H1 (cell line): ENCODE measurements at regions not wholly inside any gene's neighbourhood (a gene's known extent, or its start where the extent isn't known, plus 50 kb on each side); places are given as distances from the start of the nearest gene placed in this dataset.

Experiments used
- CTCF ChIA-PET: fragments of 300-600 bp; sonication (Branson Sonifier 250); formaldehyde crosslinking; loops from one replicate; lab custom pipeline; 2021; ENCODE audit not compliant: partially characterized antibody; lab: Charles Lee
- POLR2A ChIA-PET: fragments of 300-600 bp; sonication (Branson Sonifier 250); formaldehyde crosslinking; loops from one replicate; lab custom pipeline; 2021; ENCODE audit warnings: inconsistent platforms; ENCODE audit not compliant: partially characterized antibody; lab: Charles Lee
- DNase-seq, 2 experiments: peaks; one replicate each; pipeline versions ENCODE4 v3.0.0 to v3.0.0-alpha.2; 2010 to 2022; ENCODE audit warnings: low spot score in 2 of 2, low read depth in 1 of 2, mixed read lengths in 1 of 2
- FAIRE-seq: peaks from 2 replicates; lab custom pipeline; 2011; peaks lifted over from hg19 to GRCh38; lab: Jason Lieb, UNC
- H2AFZ ChIP-seq: 2 replicates; pipeline ENCODE4 v1.8.1; 2012; ENCODE audit warnings: low read length, inconsistent platforms
- H2AK5ac ChIP-seq: 2 replicates; pipeline ENCODE4 v1.6.1; 2013; ENCODE audit warnings: low read depth, low read length
- H2BK120ac ChIP-seq: replicated peaks from 2 replicates; pipeline ENCODE3; 2013; ENCODE audit warnings: low read depth, low read length, inconsistent platforms
- H2BK12ac ChIP-seq: 2 replicates; pipeline ENCODE4 v1.6.1; 2013; ENCODE audit warnings: low read depth, low read length
- H2BK15ac ChIP-seq: 2 replicates; pipeline ENCODE4 v1.6.1; 2013; ENCODE audit warnings: low read length
- H2BK20ac ChIP-seq: 2 replicates; pipeline ENCODE4 v1.6.1; 2013; ENCODE audit warnings: low read length
- H2BK5ac ChIP-seq: 2 replicates; pipeline ENCODE4 v1.6.1; 2013; ENCODE audit warnings: low read depth, low read length
- H3K14ac ChIP-seq: 2 replicates; pipeline ENCODE4 v1.6.1; 2013; ENCODE audit warnings: inconsistent platforms; ENCODE audit not compliant: insufficient read length
- H3K18ac ChIP-seq: 2 replicates; pipeline ENCODE4 v1.6.1; 2013; ENCODE audit warnings: low read length; ENCODE audit errors: extremely low read depth
- H3K23ac ChIP-seq: 2 replicates; pipeline ENCODE4 v1.6.1; 2013; ENCODE audit warnings: inconsistent platforms; ENCODE audit not compliant: insufficient read length
- H3K23me2 ChIP-seq: 2 replicates; pipeline ENCODE4 v1.6.1; 2013; ENCODE audit warnings: low read depth, low read length
- H3K27ac ChIP-seq: 2 replicates; pipeline ENCODE4 v1.6.1; 2011; ENCODE audit warnings: low read depth, low read length, inconsistent platforms
- H3K27me3 ChIP-seq, 4 experiments: replicated peaks in 1 of 4; 1 replicate in 1 of 4; 2 replicates in 3 of 4; pipeline versions ENCODE4 v1.6.1 to v1.8.1; 2011 to 2013; ENCODE audit warnings: low read length in 3 of 4, mild to moderate bottlenecking in 3 of 4, inconsistent platforms in 2 of 4, mixed read lengths in 2 of 4, moderate library complexity in 1 of 4; ENCODE audit not compliant: control insufficient read depth in 3 of 4, insufficient read depth in 3 of 4; ENCODE audit errors: extremely low read depth in 1 of 4
- H3K36me3 ChIP-seq, 4 experiments: 2 replicates each; pipeline versions ENCODE4 v1.6.1 to v1.8.1; 2011 to 2013; ENCODE audit warnings: mild to moderate bottlenecking in 4 of 4, low read length in 3 of 4, moderate library complexity in 2 of 4, control low read depth in 1 of 4, inconsistent platforms in 1 of 4; ENCODE audit not compliant: insufficient read depth in 4 of 4, control insufficient read depth in 2 of 4
- H3K4ac ChIP-seq: replicated peaks from 2 replicates; pipeline ENCODE3; 2013; ENCODE audit warnings: low read length, low read depth, mixed read lengths, inconsistent platforms; ENCODE audit not compliant: insufficient read length
- H3K4me1 ChIP-seq, 4 experiments: replicated peaks in 1 of 4; 1 replicate in 1 of 4; 2 replicates in 3 of 4; pipeline versions ENCODE4 v1.6.1 to v1.8.1; 2011 to 2013; ENCODE audit warnings: low read length in 3 of 4, inconsistent platforms in 2 of 4, mixed read lengths in 1 of 4; ENCODE audit not compliant: insufficient read depth in 4 of 4, control insufficient read depth in 3 of 4
- H3K4me2 ChIP-seq, 2 experiments: 2 replicates each; pipeline versions ENCODE4 v1.6.1 to v1.8.1; 2011 to 2013; ENCODE audit warnings: low read depth in 2 of 2, low read length in 2 of 2, control low read depth in 1 of 2, inconsistent platforms in 1 of 2, mild to moderate bottlenecking in 1 of 2; ENCODE audit not compliant: insufficient read depth in 1 of 2
- H3K4me3 ChIP-seq, 4 experiments: fragments of 200-600, 300-600 bp in 1 of 4; sonication (generic), shearing (Covaris generic), sonication (Bioruptor Twin) in 1 of 4; 2 replicates each; pipeline versions ENCODE4 v1.5.1 to v1.8.1; 2011 to 2016; ENCODE audit warnings: low read length in 4 of 4, low read depth in 3 of 4, control low read depth in 2 of 4, inconsistent platforms in 2 of 4, mild to moderate bottlenecking in 2 of 4, mixed read lengths in 1 of 4, moderate library complexity in 1 of 4; ENCODE audit not compliant: insufficient read depth in 2 of 4; ENCODE audit errors: extremely low read depth in 1 of 4
- H3K56ac ChIP-seq: replicated peaks from 2 replicates; pipeline ENCODE3; 2013; ENCODE audit warnings: low read depth, mild to moderate bottlenecking, mixed read lengths, low read length, inconsistent platforms; ENCODE audit not compliant: insufficient read length
- H3K79me1 ChIP-seq: 2 replicates; pipeline ENCODE4 v1.6.1; 2013; ENCODE audit warnings: low read depth, low read length, control low read depth
- H3K79me2 ChIP-seq, 2 experiments: 2 replicates each; pipeline versions ENCODE4 v1.6.1 to v1.8.1; 2012 to 2013; ENCODE audit warnings: low read length in 2 of 2, mild to moderate bottlenecking in 2 of 2, inconsistent platforms in 1 of 2; ENCODE audit not compliant: insufficient read depth in 2 of 2, control insufficient read depth in 1 of 2
- H3K9ac ChIP-seq, 4 experiments: replicated peaks in 1 of 4; 1 replicate in 1 of 4; 2 replicates in 3 of 4; pipeline versions ENCODE4 v1.6.1 to v1.8.1; 2011 to 2013; ENCODE audit warnings: low read depth in 3 of 4, low read length in 3 of 4, control low read depth in 2 of 4, mild to moderate bottlenecking in 2 of 4, moderate library complexity in 2 of 4, inconsistent platforms in 1 of 4; ENCODE audit errors: extremely low read depth in 1 of 4
- H3K9me3 ChIP-seq, 2 experiments: 2 replicates each; pipeline versions ENCODE4 v1.6.1 to v1.8.1; 2012 to 2013; ENCODE audit warnings: mild to moderate bottlenecking in 2 of 2, moderate library complexity in 2 of 2, control low read depth in 1 of 2, inconsistent platforms in 1 of 2, low read depth in 1 of 2, low read length in 1 of 2, mixed read lengths in 1 of 2; ENCODE audit not compliant: insufficient read depth in 2 of 2
- H4K20me1 ChIP-seq, 2 experiments: replicated peaks in 1 of 2; 2 replicates each; pipeline versions ENCODE3 to v1.8.1; 2011 to 2013; ENCODE audit warnings: inconsistent platforms in 2 of 2, low read length in 2 of 2, mild to moderate bottlenecking in 1 of 2; ENCODE audit not compliant: insufficient read depth in 2 of 2, control insufficient read depth in 1 of 2
- H4K5ac ChIP-seq: 2 replicates; pipeline ENCODE4 v1.6.1; 2013; ENCODE audit warnings: low read length, low read depth, mixed read lengths, inconsistent platforms; ENCODE audit not compliant: insufficient read length
- H4K8ac ChIP-seq: 2 replicates; pipeline ENCODE4 v1.8.0; 2013; ENCODE audit warnings: mild to moderate bottlenecking, moderate library complexity, low read length, inconsistent platforms; ENCODE audit not compliant: insufficient read depth; ENCODE audit errors: extremely low read depth
- H4K91ac ChIP-seq: replicated peaks from 2 replicates; pipeline ENCODE3; 2013; ENCODE audit warnings: low read length, mixed read lengths, inconsistent platforms; ENCODE audit not compliant: insufficient read length
- ATF2 ChIP-seq: IDR thresholded peaks from 2 replicates; pipeline ENCODE4 v1.6.1; 2012; ENCODE audit warnings: low read length, inconsistent platforms
- BACH1 ChIP-seq: IDR thresholded peaks from 2 replicates; pipeline ENCODE4 v1.6.1; 2012; ENCODE audit warnings: low read length, improper control_type of control experiment
- CHD1 ChIP-seq: IDR thresholded peaks from 2 replicates; pipeline ENCODE4 v1.6.1; 2012; ENCODE audit warnings: low read depth, low read length, improper control_type of control experiment
- EZH2 ChIP-seq: fragments of 200-600 bp; sonication (generic); IDR thresholded peaks from 2 replicates; pipeline ENCODE4 v1.7.1; 2012; ENCODE audit warnings: low read depth, mild to moderate bottlenecking, moderate library complexity, low read length, inconsistent platforms; ENCODE audit not compliant: severe bottlenecking
- GTF2F1 ChIP-seq: IDR thresholded peaks from 2 replicates; pipeline ENCODE4 v1.6.1; 2012; ENCODE audit warnings: low read depth, low read length, improper control_type of control experiment, borderline replicate concordance
- HDAC2 ChIP-seq, 2 experiments: fragments of 300-600 bp in 1 of 2; sonication (generic) in 1 of 2; IDR thresholded peaks; 2 replicates each; pipeline ENCODE4 v1.6.1; 2011 to 2012; ENCODE audit warnings: low read depth in 2 of 2, low read length in 2 of 2, mild to moderate bottlenecking in 2 of 2, moderate library complexity in 2 of 2, borderline replicate concordance in 1 of 2, inconsistent platforms in 1 of 2
- NANOG ChIP-seq: IDR thresholded peaks from 2 replicates; pipeline ENCODE4 v1.6.1; 2011; ENCODE audit warnings: low read length, low read depth, mild to moderate bottlenecking, inconsistent platforms; ENCODE audit not compliant: insufficient read depth, poor library complexity, severe bottlenecking
- POLR2A ChIP-seq, 2 experiments: IDR thresholded peaks; 1 replicate in 1 of 2; 2 replicates in 1 of 2; pipeline ENCODE4 v1.6.1; 2011; ENCODE audit warnings: low read depth in 2 of 2, low read length in 2 of 2, mild to moderate bottlenecking in 2 of 2; ENCODE audit errors: control extremely low read depth in 1 of 2
- POLR2AphosphoS5 ChIP-seq: IDR thresholded peaks from 2 replicates; pipeline ENCODE4 v1.6.1; 2011; ENCODE audit warnings: low read depth, low read length
- SIX5 ChIP-seq: IDR thresholded peaks from 2 replicates; pipeline ENCODE4 v1.6.1; 2011; ENCODE audit warnings: mild to moderate bottlenecking, low read depth, low read length
- SP2 ChIP-seq: IDR thresholded peaks from 2 replicates; pipeline ENCODE4 v1.6.1; 2012; ENCODE audit warnings: mild to moderate bottlenecking, low read length, inconsistent platforms
- TCF12 ChIP-seq: IDR thresholded peaks from 2 replicates; pipeline ENCODE4 v1.6.1; 2011; ENCODE audit warnings: low read depth, mild to moderate bottlenecking, low read length
- USF2 ChIP-seq: IDR thresholded peaks from 2 replicates; pipeline ENCODE4 v1.6.1; 2011; ENCODE audit warnings: low read length, improper control_type of control experiment
- WGBS, 2 experiments: shearing (Covaris generic) in 1 of 2; methylation state at CpG; one replicate each; pipeline versions ENCODE4 v1.1.6 to v1.1.7; 2013 to 2015; ENCODE audit warnings: low lambda C conversion rate in 2 of 2, mixed read lengths in 2 of 2, inconsistent platforms in 1 of 2, low coverage in 1 of 2, missing lambda C conversion rate in 1 of 2; ENCODE audit not compliant: insufficient replicate concordance in 2 of 2, insufficient coverage in 1 of 2, insufficient read length in 1 of 2; ENCODE audit errors: extremely low coverage in 1 of 2, missing lambda C conversion rate in 1 of 2; 5-methylcytosine and 5-hydroxymethylcytosine counted together

- no peaks in the 10 kb centered on the region for H3K36me3 ChIP-seq
- H4K5ac ChIP-seq = no peak overlapping the region
- FAIRE-seq (no peak), DNase-seq (no peak)
- H3K4ac ChIP-seq = no peak overlapping the region
- ChIA-PET CTCF (interaction anchor here (1.8 kb wide), 1 partner anchor 8 kb away, joined by 4 read pairs; no protein-coding TSS in a partner anchor), POLR2A (no interaction called here)
- WGBS, 2 experiments = 83% methylated on average over 7 of the region's 7 CpGs; no CpG with 5 or more reads in 1 of the 2 experiments
- H3K9ac ChIP-seq = no peak overlapping the region
- H3K79me1 ChIP-seq = no peaks in the 10 kb centered on the region
- no peak overlapping the region for H2BK12ac ChIP-seq
- H2AK5ac ChIP-seq = no peak overlapping the region
- no peaks in the 10 kb centered on the region for H4K20me1 ChIP-seq
- H2BK5ac ChIP-seq = no peak overlapping the region
- H3K27ac ChIP-seq = no peak overlapping the region
- no peak overlapping the region for H2BK20ac ChIP-seq
- peaks cover 0 to 1% (median 0%) of the 10 kb centered on the region in 4 experiments; a peak in 1 of 7 replicates for H3K27me3 ChIP-seq
- H3K56ac ChIP-seq = no peak overlapping the region
- H3K18ac ChIP-seq = no peak overlapping the region
- H3K4me2 ChIP-seq = no peak overlapping the region
- H4K91ac ChIP-seq = no peak overlapping the region
- H3K9me3 ChIP-seq = no peaks in the 10 kb centered on the region
- H2BK15ac ChIP-seq = no peak overlapping the region
- no peak overlapping the region for H4K8ac ChIP-seq
- no peaks in the 10 kb centered on the region for H3K79me2 ChIP-seq
- H3K14ac ChIP-seq = no peak overlapping the region
- H2BK120ac ChIP-seq = no peak overlapping the region
- no peak overlapping the region for H3K23ac ChIP-seq
- no peaks in the 10 kb centered on the region for H3K23me2 ChIP-seq
- no peaks in the 10 kb centered on the region for H3K4me1 ChIP-seq
- H2AFZ ChIP-seq = no peak overlapping the region
- no peak overlapping the region for H3K4me3 ChIP-seq
- TF ChIP-seq CHD1 = no peak
- no peak for TF ChIP-seq ATF2
- no peak for TF ChIP-seq EZH2
- TF ChIP-seq USF2 = no peak
- no peak for TF ChIP-seq NANOG
- TF ChIP-seq HDAC2 (IDR thresholded peaks at IDR 0.05; ENCODE audit: borderline replicate concordance in 1 of 2, low read depth in 2 of 2, low read length in 2 of 2) = no peak
- TF ChIP-seq BACH1 = no peak
- no peak for TF ChIP-seq POLR2AphosphoS5
- TF ChIP-seq TCF12 = no peak
- TF ChIP-seq SIX5 = no peak
- no peak for TF ChIP-seq POLR2A (IDR thresholded peaks at IDR 0.05; ENCODE audit: control extremely low read depth in 1 of 2, low read depth in 2 of 2, low read length in 2 of 2)
- no peak for TF ChIP-seq GTF2F1
- no peak for TF ChIP-seq SP2
These were observed 776.5 kb downstream of the ROBO2 start for GRCh38 chr3:77816366-77816765.
